WTC11 (cell line): ENCODE measurements at regions not wholly inside any gene's neighbourhood (a gene's known extent, or its start where the extent isn't known, plus 50 kb on each side); places are given as distances from the start of the nearest gene placed in this dataset.

ENCODE experiments used
- ATAC-seq: fragments of 200-7000 bp; cut with Tn5 transposase; 2 replicates; pipeline ENCODE4 v1.10.0; 2021; ENCODE audit warnings: mild to moderate bottlenecking, moderate library complexity
- CTCF ChIA-PET: fragments of 300-600 bp; sonication (Branson Sonifier 250); formaldehyde crosslinking; loops from one replicate; lab custom pipeline; 2021; ENCODE audit warnings: antibody characterized with exemption; lab: Charles Lee
- POLR2A ChIA-PET: fragments of 350-600 bp; sonication (Branson Sonifier 250); formaldehyde crosslinking; loops from one replicate; lab custom pipeline; 2021; ENCODE audit warnings: antibody characterized with exemption; lab: Charles Lee
- DNase-seq: peaks from one replicate; pipeline ENCODE4 v3.0.0; 2021; ENCODE audit warnings: low spot score
- H3K27ac Mint-ChIP-seq: 2 replicates; pipeline ENCODE4 v1.8.0; 2021; ENCODE audit warnings: mixed read lengths
- H3K27me3 Mint-ChIP-seq: 2 replicates; pipeline ENCODE4 v1.8.0; 2021; ENCODE audit warnings: low read depth, mild to moderate bottlenecking, moderate library complexity, mixed read lengths
- H3K36me3 Mint-ChIP-seq: 2 replicates; pipeline ENCODE4 v1.8.0; 2021; ENCODE audit warnings: mixed read lengths
- H3K4me1 Mint-ChIP-seq: 2 replicates; pipeline ENCODE4 v1.8.0; 2022; ENCODE audit warnings: mixed read lengths
- H3K4me3 Mint-ChIP-seq: 2 replicates; pipeline ENCODE4 v1.8.0; 2021; ENCODE audit warnings: mild to moderate bottlenecking, moderate library complexity, mixed read lengths
- H3K9me3 Mint-ChIP-seq: 2 replicates; pipeline ENCODE4 v1.8.0; 2021; ENCODE audit warnings: mixed read lengths
- ATF1 ChIP-seq: sonication (generic); formaldehyde crosslinking; IDR thresholded peaks from 2 replicates; pipeline ENCODE4 v1.8.1; 2023; ENCODE audit warnings: mild to moderate bottlenecking, moderate library complexity, missing genetic modification reagents
- CREB1 ChIP-seq: sonication (generic); formaldehyde crosslinking; IDR thresholded peaks from 2 replicates; pipeline ENCODE4 v1.8.0; 2023; ENCODE audit warnings: mild to moderate bottlenecking, missing genetic modification reagents
- CREM ChIP-seq: sonication (generic); formaldehyde crosslinking; IDR thresholded peaks from 2 replicates; pipeline ENCODE4 v1.8.1; 2022; ENCODE audit warnings: mild to moderate bottlenecking, missing genetic modification reagents, moderate library complexity
- ESRRA ChIP-seq: sonication (generic); formaldehyde crosslinking; IDR thresholded peaks from 2 replicates; pipeline ENCODE4 v1.8.1; 2022; ENCODE audit warnings: mild to moderate bottlenecking, missing genetic modification reagents, borderline replicate concordance
- FOXK1 ChIP-seq: sonication (generic); formaldehyde crosslinking; IDR thresholded peaks from 2 replicates; pipeline ENCODE4 v1.8.0; 2022; ENCODE audit warnings: mild to moderate bottlenecking, moderate library complexity, missing genetic modification reagents
- FOXP1 ChIP-seq: sonication (generic); formaldehyde crosslinking; IDR thresholded peaks from 2 replicates; pipeline ENCODE4 v1.8.0; 2022; ENCODE audit warnings: missing genetic modification reagents, mild to moderate bottlenecking, moderate library complexity, borderline replicate concordance
- GTF2I ChIP-seq: fragments of 250-450 bp; sonication (Bioruptor Pico); conservative IDR thresholded peaks from 2 replicates; pipeline ENCODE4 v1.4.0; 2021; ENCODE audit warnings: mild to moderate bottlenecking
- TCF7 ChIP-seq: sonication (generic); formaldehyde crosslinking; IDR thresholded peaks from 2 replicates; pipeline ENCODE4 v1.8.0; 2022; ENCODE audit warnings: mild to moderate bottlenecking, low read depth, missing genetic modification reagents, moderate library complexity
- TEAD1 ChIP-seq: sonication (generic); formaldehyde crosslinking; IDR thresholded peaks from 2 replicates; pipeline ENCODE4 v1.8.0; 2022; ENCODE audit warnings: mild to moderate bottlenecking, missing genetic modification reagents
- TP53 ChIP-seq: sonication (generic); formaldehyde crosslinking; IDR thresholded peaks from 2 replicates; pipeline ENCODE4 v1.8.1; 2023; ENCODE audit warnings: mild to moderate bottlenecking, missing genetic modification reagents
- ZBTB21 ChIP-seq: sonication (generic); formaldehyde crosslinking; IDR thresholded peaks from 2 replicates; pipeline ENCODE4 v1.8.1; 2023; ENCODE audit warnings: mild to moderate bottlenecking, missing genetic modification reagents, borderline replicate concordance
- ZNF121 ChIP-seq: sonication (generic); formaldehyde crosslinking; IDR thresholded peaks from 2 replicates; pipeline ENCODE4 v1.8.0; 2023; ENCODE audit warnings: missing genetic modification reagents
- ZNF219 ChIP-seq: sonication (generic); formaldehyde crosslinking; IDR thresholded peaks from 2 replicates; pipeline ENCODE4 v1.8.0; 2023; ENCODE audit warnings: missing genetic modification reagents, mild to moderate bottlenecking, borderline replicate concordance
- TF ChIP-seq, protein P1 (sequence below): sonication (generic); formaldehyde crosslinking; IDR thresholded peaks from 2 replicates; pipeline ENCODE4 v1.8.1; 2022; ENCODE audit warnings: mild to moderate bottlenecking, moderate library complexity, missing genetic modification reagents
- TF ChIP-seq, protein P2 (sequence below): fragments of 250-450 bp; sonication (Bioruptor Pico); IDR thresholded peaks from 2 replicates; pipeline ENCODE4 v1.8.0; 2021; ENCODE audit warnings: mild to moderate bottlenecking
- TF ChIP-seq, protein P3 (sequence below): sonication (generic); formaldehyde crosslinking; IDR thresholded peaks from 2 replicates; pipeline ENCODE4 v1.8.1; 2023; ENCODE audit warnings: mild to moderate bottlenecking, missing genetic modification reagents
- TF ChIP-seq, protein P4 (sequence below): sonication (generic); formaldehyde crosslinking; IDR thresholded peaks from 2 replicates; pipeline ENCODE4 v1.8.0; 2022; ENCODE audit warnings: mild to moderate bottlenecking, missing genetic modification reagents

DNA sequence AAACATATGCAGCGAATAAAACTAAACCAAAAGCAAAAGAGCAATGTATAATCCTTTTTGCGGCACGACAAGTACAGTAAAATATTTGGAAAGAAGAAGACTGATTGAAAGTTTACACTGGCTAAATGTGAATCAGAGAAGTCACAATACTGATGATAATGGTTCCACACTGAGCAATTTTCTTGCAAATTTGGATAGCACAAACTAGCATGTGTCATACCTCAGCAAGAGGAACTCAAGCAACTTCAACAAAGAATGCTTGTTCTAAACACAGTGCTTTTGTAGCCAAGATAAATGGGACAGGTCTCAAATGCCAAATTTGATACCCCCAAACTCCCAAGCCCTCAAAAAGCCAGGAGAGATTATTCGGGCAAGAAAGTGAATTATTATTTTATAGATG lies 839.1 kb downstream of the GALC start (continued):
- TF ChIP-seq, protein P1, sequence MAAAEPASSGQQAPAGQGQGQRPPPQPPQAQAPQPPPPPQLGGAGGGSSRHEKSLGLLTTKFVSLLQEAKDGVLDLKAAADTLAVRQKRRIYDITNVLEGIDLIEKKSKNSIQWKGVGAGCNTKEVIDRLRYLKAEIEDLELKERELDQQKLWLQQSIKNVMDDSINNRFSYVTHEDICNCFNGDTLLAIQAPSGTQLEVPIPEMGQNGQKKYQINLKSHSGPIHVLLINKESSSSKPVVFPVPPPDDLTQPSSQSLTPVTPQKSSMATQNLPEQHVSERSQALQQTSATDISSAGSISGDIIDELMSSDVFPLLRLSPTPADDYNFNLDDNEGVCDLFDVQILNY (CRISPR knock-in tag), result no peak
- no peak for TF ChIP-seq TCF7
- TF ChIP-seq ESRRA (CRISPR knock-in tag), result no peak

DNA sequence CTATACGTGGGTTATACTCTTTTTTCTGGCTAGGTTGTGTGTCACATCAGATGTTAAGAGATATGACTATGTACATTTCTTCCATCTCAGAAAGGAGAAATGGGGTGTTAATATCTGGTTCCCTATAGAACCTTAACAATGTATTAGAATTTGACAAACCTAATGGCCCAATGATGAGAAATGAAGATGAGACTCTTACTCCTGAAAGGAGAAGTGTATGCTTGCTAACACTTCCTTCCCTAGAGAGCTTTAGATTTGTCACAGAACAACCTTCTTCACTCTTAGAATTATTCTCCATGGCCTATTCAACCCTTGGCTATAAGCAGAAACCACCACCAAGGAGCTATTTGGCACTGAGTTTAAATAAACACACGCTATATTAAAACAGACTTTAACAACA lies 839.6 kb downstream of the GALC start:
- CTCF ChIA-PET, result no interaction called here
- Mint-ChIP-seq H3K36me3 (no peaks in the 10 kb centered on the region), H3K4me1 (peaks cover 72% of the 10 kb centered on the region), H3K27ac (no peak overlapping the region), H3K27me3 (peaks cover 82% of the 10 kb centered on the region), H3K4me3 (no peak overlapping the region), H3K9me3 (0 out of 2 replicates have a peak, but pooled peaks cover 3% of the 10 kb centered on the region)
- POLR2A ChIA-PET, result no interaction called here
- TF ChIP-seq GTF2I (CRISPR knock-in tag), result no peak
- TF ChIP-seq ATF1 (CRISPR knock-in tag), result no peak
- TF ChIP-seq, protein P2, sequence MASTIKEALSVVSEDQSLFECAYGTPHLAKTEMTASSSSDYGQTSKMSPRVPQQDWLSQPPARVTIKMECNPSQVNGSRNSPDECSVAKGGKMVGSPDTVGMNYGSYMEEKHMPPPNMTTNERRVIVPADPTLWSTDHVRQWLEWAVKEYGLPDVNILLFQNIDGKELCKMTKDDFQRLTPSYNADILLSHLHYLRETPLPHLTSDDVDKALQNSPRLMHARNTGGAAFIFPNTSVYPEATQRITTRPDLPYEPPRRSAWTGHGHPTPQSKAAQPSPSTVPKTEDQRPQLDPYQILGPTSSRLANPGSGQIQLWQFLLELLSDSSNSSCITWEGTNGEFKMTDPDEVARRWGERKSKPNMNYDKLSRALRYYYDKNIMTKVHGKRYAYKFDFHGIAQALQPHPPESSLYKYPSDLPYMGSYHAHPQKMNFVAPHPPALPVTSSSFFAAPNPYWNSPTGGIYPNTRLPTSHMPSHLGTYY, result no peak
- no peak for ATAC-seq
- no peak for DNase-seq

DNA sequence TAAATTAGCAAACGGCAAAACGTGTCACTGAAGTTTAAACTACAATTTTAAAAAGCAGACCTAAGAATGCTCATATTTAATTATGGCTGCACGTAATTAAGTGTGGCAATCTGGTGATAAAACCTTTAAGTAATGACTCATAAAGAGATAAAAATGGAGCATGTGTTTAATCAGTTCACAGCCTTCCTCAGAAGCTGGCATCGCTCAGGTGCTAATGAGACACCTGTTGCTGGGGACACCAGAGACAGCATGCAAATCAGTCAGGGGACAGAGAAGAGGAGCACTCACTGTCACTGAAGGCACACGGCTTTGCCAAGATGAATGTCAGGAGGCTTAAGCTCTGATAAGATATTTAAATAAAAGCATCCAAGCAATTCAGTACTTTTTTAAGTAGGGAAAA lies 840.3 kb downstream of the GALC start:
- no peak overlapping the region for H3K4me3 Mint-ChIP-seq
- ATAC-seq (no peak), DNase-seq (no peak)
- ChIA-PET CTCF (no interaction called here), POLR2A (no interaction called here)
- no peak for TF ChIP-seq ATF1 (CRISPR knock-in tag)
- no peak for TF ChIP-seq ZNF121 (CRISPR knock-in tag)
- TF ChIP-seq ZNF219, result no peak
- TF ChIP-seq, protein P3, sequence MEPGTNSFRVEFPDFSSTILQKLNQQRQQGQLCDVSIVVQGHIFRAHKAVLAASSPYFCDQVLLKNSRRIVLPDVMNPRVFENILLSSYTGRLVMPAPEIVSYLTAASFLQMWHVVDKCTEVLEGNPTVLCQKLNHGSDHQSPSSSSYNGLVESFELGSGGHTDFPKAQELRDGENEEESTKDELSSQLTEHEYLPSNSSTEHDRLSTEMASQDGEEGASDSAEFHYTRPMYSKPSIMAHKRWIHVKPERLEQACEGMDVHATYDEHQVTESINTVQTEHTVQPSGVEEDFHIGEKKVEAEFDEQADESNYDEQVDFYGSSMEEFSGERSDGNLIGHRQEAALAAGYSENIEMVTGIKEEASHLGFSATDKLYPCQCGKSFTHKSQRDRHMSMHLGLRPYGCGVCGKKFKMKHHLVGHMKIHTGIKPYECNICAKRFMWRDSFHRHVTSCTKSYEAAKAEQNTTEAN (CRISPR knock-in tag), result no peak
- TF ChIP-seq TCF7, result no peak
- H3K36me3 Mint-ChIP-seq, result no peaks in the 10 kb centered on the region
- peaks cover 71% of the 10 kb centered on the region for H3K4me1 Mint-ChIP-seq
- H3K9me3 Mint-ChIP-seq, result 0 out of 2 replicates have a peak, but pooled peaks cover 3% of the 10 kb centered on the region
- H3K27ac Mint-ChIP-seq, result no peak overlapping the region
- H3K27me3 Mint-ChIP-seq, result peaks cover 86% of the 10 kb centered on the region

DNA sequence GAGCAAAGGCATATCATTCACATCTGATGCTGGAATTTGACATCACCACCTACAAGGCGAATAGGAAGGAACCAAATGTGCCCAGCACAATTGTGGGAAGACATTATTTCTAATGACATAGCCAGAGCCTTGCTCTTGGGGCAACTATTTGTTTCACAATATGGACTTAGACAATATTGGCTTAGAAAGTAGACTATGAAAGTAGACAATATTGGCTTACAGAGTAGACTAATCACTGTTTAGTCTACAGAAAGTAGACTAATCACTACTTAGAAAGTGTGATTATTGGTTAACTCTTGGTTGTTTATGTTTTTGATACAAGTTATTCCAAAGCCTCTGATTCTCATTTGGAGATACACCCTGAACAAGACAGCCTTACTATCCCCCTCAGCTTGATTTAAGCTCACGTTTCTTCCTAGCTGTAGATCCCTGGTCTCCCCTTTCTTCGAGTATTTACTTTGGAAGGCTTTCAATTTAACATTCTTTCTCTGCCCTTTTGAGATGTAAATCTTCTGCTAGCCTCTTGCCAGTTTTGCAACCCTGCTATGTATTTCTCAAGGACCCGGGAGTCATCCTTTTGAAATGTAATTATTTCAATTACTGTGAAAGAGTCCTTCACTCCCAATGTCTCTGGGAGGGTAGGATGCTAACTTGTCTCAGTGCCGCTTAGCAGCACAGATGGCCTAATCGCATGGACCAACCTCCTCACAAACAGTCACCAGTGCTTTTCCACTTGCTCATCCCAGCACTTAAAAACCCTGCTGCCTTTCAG lies 843.2 kb downstream of the GALC start:
- H3K4me3 Mint-ChIP-seq, result no peak overlapping the region
- H3K36me3 Mint-ChIP-seq, result no peaks in the 10 kb centered on the region
- ATAC-seq, result peak; percentile 96
- peaks cover 64% of the 10 kb centered on the region for H3K4me1 Mint-ChIP-seq
- H3K27ac Mint-ChIP-seq, result no peak overlapping the region; the same call in 1 of the 2 replicates
- DNase-seq, result peak; percentile 49
- ChIA-PET POLR2A (interaction anchor here (0.6 kb wide), 1 partner anchor 51 kb away, joined by 3 read pairs; no protein-coding TSS in a partner anchor), CTCF (no interaction called here)
- H3K9me3 Mint-ChIP-seq, result 0 out of 2 replicates have a peak, but pooled peaks cover under 1% of the 10 kb centered on the region
- TF ChIP-seq TEAD1 (CRISPR knock-in tag), result peak; percentile 30; the same call in 1 of the 2 replicates
- no peak for TF ChIP-seq ZBTB21 (CRISPR knock-in tag)
- TF ChIP-seq FOXP1, result no peak
- TF ChIP-seq, protein P4, sequence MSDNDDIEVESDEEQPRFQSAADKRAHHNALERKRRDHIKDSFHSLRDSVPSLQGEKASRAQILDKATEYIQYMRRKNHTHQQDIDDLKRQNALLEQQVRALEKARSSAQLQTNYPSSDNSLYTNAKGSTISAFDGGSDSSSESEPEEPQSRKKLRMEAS (CRISPR knock-in tag), result 0 out of 2 replicates have a peak, but pooled peaks have one; percentile 23
- TF ChIP-seq CREM (CRISPR knock-in tag), result 0 out of 2 replicates have a peak, but pooled peaks have one; percentile 42
- TF ChIP-seq TP53 (CRISPR knock-in tag), result 0 out of 2 replicates have a peak, but pooled peaks have one; percentile 32
- peak; percentile 41; the same call in 1 of the 2 replicates for TF ChIP-seq FOXK1
- no peak; the same call in 1 of the 2 replicates for TF ChIP-seq CREB1 (CRISPR knock-in tag)
- H3K27me3 Mint-ChIP-seq, result peaks cover 96% of the 10 kb centered on the region
